Activated B cell treated with CpG ODN at 0.5 μM for 24 hours (primary cell): ENCODE measurements at regions not wholly inside any gene's neighbourhood (a gene's known extent, or its start where the extent isn't known, plus 50 kb on each side); places are given as distances from the start of the nearest gene placed in this dataset.

Source experiments
- ATAC-seq: fragments of 200-7000 bp; cut with Tn5 transposase; one replicate; pipeline ENCODE4 v1.10.0; 2021; ENCODE audit warnings: low read depth, mild to moderate bottlenecking, moderate library complexity
- CTCF ChIA-PET: fragments of 350-600 bp; sonication (Branson Sonifier 250); formaldehyde crosslinking; loops from one replicate; lab custom pipeline; 2021; ENCODE audit warnings: antibody characterized with exemption; lab: Charles Lee
- POLR2A ChIA-PET: fragments of 350-600 bp; sonication (Branson Sonifier 250); formaldehyde crosslinking; loops from one replicate; lab custom pipeline; 2021; ENCODE audit warnings: antibody characterized with exemption; lab: Charles Lee
- DNase-seq: peaks from one replicate; pipeline ENCODE4 v3.0.0; 2022
- H3K27ac Mint-ChIP-seq: one replicate; pipeline ENCODE4 v1.8.0; 2020; ENCODE audit warnings: mixed read lengths
- H3K27me3 Mint-ChIP-seq: one replicate; pipeline ENCODE4 v1.8.0; 2021; ENCODE audit warnings: mixed read lengths
- H3K36me3 Mint-ChIP-seq: one replicate; pipeline ENCODE4 v1.8.0; 2021; ENCODE audit warnings: low read depth, mixed read lengths
- H3K4me1 Mint-ChIP-seq: one replicate; pipeline ENCODE4 v1.8.0; 2021; ENCODE audit warnings: mixed read lengths
- H3K4me3 Mint-ChIP-seq: one replicate; pipeline ENCODE4 v1.8.0; 2020; ENCODE audit warnings: mild to moderate bottlenecking, mixed read lengths
- H3K9me3 Mint-ChIP-seq: one replicate; pipeline ENCODE4 v1.8.0; 2020; ENCODE audit warnings: mixed read lengths
- CTCF ChIP-seq: fragments of 200-600 bp; IDR thresholded peaks from one replicate; pipeline ENCODE4 v1.8.0; 2022; ENCODE audit warnings: antibody characterized with exemption, mild to moderate bottlenecking
- intact Hi-C: fragments of 100-400 bp; cut with micrococcal nuclease; formaldehyde crosslinking; loops from one replicate; pipeline ENCODE4 v1.15.1; 2024

- POLR2A ChIA-PET = no interaction called here
Measured at GRCh38 chr2:107276034-107276433, 390.1 kb upstream of the ST6GAL2 start.

GRCh38 chr2:107278672-107279071 is 392.7 kb upstream of the ST6GAL2 start:
- DNase-seq (no peak), ATAC-seq (no peak)
- Mint-ChIP-seq H3K4me1 (no peaks in the 10 kb centered on the region), H3K36me3 (no peaks in the 10 kb centered on the region), H3K27me3 (no peaks in the 10 kb centered on the region), H3K4me3 (no peak overlapping the region), H3K27ac (no peak overlapping the region), H3K9me3 (peaks cover 2% of the 10 kb centered on the region)
- ChIA-PET POLR2A (no interaction called here), CTCF (no interaction called here)
- no peak for TF ChIP-seq CTCF
- intact Hi-C loops = no loop called here

More at GRCh38 chr2:107276034-107276433, 390.1 kb upstream of the ST6GAL2 start:
- Mint-ChIP-seq H3K27me3 (no peaks in the 10 kb centered on the region), H3K4me3 (no peak overlapping the region), H3K4me1 (no peaks in the 10 kb centered on the region), H3K36me3 (no peaks in the 10 kb centered on the region), H3K27ac (no peak overlapping the region), H3K9me3 (peaks cover 5% of the 10 kb centered on the region)
- ATAC-seq = no peak
- DNase-seq = no peak
- intact Hi-C loops = no loop called here
- CTCF ChIA-PET = no interaction called here
- no peak for TF ChIP-seq CTCF

GRCh38 chr2:107281637-107282036 is 395.7 kb upstream of the ST6GAL2 start:
- H3K9me3 Mint-ChIP-seq = peaks cover 2% of the 10 kb centered on the region
- no peaks in the 10 kb centered on the region for H3K4me1 Mint-ChIP-seq
- TF ChIP-seq CTCF = no peak
- H3K27ac Mint-ChIP-seq = no peak overlapping the region
- ChIA-PET CTCF (no interaction called here), POLR2A (no interaction called here)
- no peak overlapping the region for H3K4me3 Mint-ChIP-seq
- no peaks in the 10 kb centered on the region for H3K36me3 Mint-ChIP-seq
- intact Hi-C loops = no loop called here
- no peak for DNase-seq
- no peaks in the 10 kb centered on the region for H3K27me3 Mint-ChIP-seq
- no peak for ATAC-seq

GRCh38 chr2:107282135-107282534 is 396.2 kb upstream of the ST6GAL2 start:
- Mint-ChIP-seq H3K27me3 (no peaks in the 10 kb centered on the region), H3K4me1 (no peaks in the 10 kb centered on the region), H3K4me3 (no peak overlapping the region), H3K9me3 (peaks cover 2% of the 10 kb centered on the region), H3K36me3 (no peaks in the 10 kb centered on the region), H3K27ac (no peak overlapping the region)
- ChIA-PET CTCF (no interaction called here), POLR2A (no interaction called here)
- intact Hi-C loops = no loop called here
- TF ChIP-seq CTCF = no peak
- DNase-seq (no peak), ATAC-seq (no peak)

- no peak overlapping the region for H3K27ac Mint-ChIP-seq
- no peaks in the 10 kb centered on the region for H3K4me1 Mint-ChIP-seq
- DNase-seq (no peak), ATAC-seq (no peak)
- no peak for TF ChIP-seq CTCF
- ChIA-PET CTCF (no interaction called here), POLR2A (interaction anchor here (0.7 kb wide), 1 partner anchor 1900 kb away, joined by 6 read pairs; no protein-coding TSS in a partner anchor)
- no peaks in the 10 kb centered on the region for H3K36me3 Mint-ChIP-seq
- peaks cover 5% of the 10 kb centered on the region for H3K9me3 Mint-ChIP-seq
- intact Hi-C loops = no loop called here
- no peaks in the 10 kb centered on the region for H3K27me3 Mint-ChIP-seq
- no peak overlapping the region for H3K4me3 Mint-ChIP-seq
Measured at GRCh38 chr2:107285621-107286299, 399.8 kb upstream of the ST6GAL2 start.
